Mesothelial cell of epicardium (in vitro differentiated cells): ENCODE measurements at regions not wholly inside any gene's neighbourhood (a gene's known extent, or its start where the extent isn't known, plus 50 kb on each side); places are given as distances from the start of the nearest gene placed in this dataset.

Source experiments
- DNase-seq, 2 experiments: peaks; one replicate each; pipeline ENCODE4 v3.0.0; 2021; ENCODE audit warnings: low spot score in 2 of 2; ENCODE audit not compliant: unreplicated experiment in 2 of 2
- H3K27ac Mint-ChIP-seq: 2 replicates; pipeline ENCODE4 v1.8.0; 2021; ENCODE audit warnings: mixed read lengths
- H3K27me3 Mint-ChIP-seq: 2 replicates; pipeline ENCODE4 v1.8.0; 2021; ENCODE audit warnings: low read depth, mixed read lengths
- H3K36me3 Mint-ChIP-seq: 2 replicates; pipeline ENCODE4 v1.8.0; 2021; ENCODE audit warnings: mixed read lengths
- H3K4me1 Mint-ChIP-seq: 2 replicates; pipeline ENCODE4 v1.8.0; 2021; ENCODE audit warnings: mixed read lengths
- H3K4me3 Mint-ChIP-seq: 2 replicates; pipeline ENCODE4 v1.8.0; 2021; ENCODE audit warnings: mild to moderate bottlenecking, moderate library complexity, mixed read lengths
- H3K9me3 Mint-ChIP-seq: 2 replicates; pipeline ENCODE4 v1.8.0; 2021; ENCODE audit warnings: mixed read lengths
- TF ChIP-seq, protein P1 (sequence below): fragments of 200-600 bp; sonication (generic); IDR thresholded peaks from one replicate; pipeline ENCODE4 v1.5.0; 2021; ENCODE audit warnings: antibody characterized with exemption; ENCODE audit not compliant: unreplicated experiment

DNA sequence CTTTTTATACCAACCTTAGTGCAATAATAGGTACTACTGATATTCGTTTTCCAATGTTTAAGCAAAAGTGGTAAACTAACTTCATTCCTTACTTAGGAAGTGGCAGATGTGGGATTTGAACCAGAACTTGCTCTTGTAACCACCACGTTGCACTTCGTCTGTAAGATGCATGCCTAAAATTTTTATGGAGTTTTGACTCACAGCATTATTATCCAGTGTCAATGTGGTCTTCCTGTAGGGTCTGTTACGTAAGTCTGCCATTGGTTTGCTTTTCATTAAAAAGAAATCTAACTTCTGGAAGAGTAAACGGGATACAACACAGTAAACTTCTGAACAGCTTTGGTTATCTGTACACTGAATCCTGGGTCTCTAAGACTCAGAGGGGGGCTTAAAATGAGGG, 521.0 kb upstream of the WWC1 start:
- no peaks in the 10 kb centered on the region for H3K27me3 Mint-ChIP-seq
- no peaks in the 10 kb centered on the region for H3K4me1 Mint-ChIP-seq
- no peak overlapping the region for H3K4me3 Mint-ChIP-seq
- H3K27ac Mint-ChIP-seq = no peak overlapping the region
- H3K9me3 Mint-ChIP-seq = no peaks in the 10 kb centered on the region
- no peak for DNase-seq
- TF ChIP-seq, protein P1, sequence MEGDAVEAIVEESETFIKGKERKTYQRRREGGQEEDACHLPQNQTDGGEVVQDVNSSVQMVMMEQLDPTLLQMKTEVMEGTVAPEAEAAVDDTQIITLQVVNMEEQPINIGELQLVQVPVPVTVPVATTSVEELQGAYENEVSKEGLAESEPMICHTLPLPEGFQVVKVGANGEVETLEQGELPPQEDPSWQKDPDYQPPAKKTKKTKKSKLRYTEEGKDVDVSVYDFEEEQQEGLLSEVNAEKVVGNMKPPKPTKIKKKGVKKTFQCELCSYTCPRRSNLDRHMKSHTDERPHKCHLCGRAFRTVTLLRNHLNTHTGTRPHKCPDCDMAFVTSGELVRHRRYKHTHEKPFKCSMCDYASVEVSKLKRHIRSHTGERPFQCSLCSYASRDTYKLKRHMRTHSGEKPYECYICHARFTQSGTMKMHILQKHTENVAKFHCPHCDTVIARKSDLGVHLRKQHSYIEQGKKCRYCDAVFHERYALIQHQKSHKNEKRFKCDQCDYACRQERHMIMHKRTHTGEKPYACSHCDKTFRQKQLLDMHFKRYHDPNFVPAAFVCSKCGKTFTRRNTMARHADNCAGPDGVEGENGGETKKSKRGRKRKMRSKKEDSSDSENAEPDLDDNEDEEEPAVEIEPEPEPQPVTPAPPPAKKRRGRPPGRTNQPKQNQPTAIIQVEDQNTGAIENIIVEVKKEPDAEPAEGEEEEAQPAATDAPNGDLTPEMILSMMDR = no peak
- no peaks in the 10 kb centered on the region for H3K36me3 Mint-ChIP-seq

DNA sequence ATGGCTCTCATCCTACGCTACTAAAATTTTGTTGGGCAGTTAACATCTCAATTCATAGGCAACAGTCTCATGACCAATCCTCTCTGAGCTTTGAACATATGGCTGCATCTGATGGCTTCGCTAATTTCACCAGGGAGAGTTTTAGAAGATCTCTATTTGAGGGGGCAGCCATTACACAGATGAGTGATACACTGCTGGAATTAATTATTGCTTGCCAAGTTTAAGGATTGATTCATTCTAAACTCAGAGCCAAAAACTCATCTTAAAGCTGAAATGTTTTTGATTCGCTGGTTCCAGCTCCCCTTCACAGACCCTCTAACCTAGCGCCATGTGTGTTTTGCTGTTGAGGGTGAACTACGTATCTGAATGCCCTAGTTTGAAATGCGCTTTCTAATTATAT, 519.9 kb upstream of the WWC1 start:
- TF ChIP-seq, protein P1 = no peak
- no peak overlapping the region for H3K27ac Mint-ChIP-seq
- H3K27me3 Mint-ChIP-seq = no peaks in the 10 kb centered on the region
- no peaks in the 10 kb centered on the region for H3K36me3 Mint-ChIP-seq
- H3K4me3 Mint-ChIP-seq = no peak overlapping the region
- H3K9me3 Mint-ChIP-seq = no peaks in the 10 kb centered on the region
- no peaks in the 10 kb centered on the region for H3K4me1 Mint-ChIP-seq
- no peak for DNase-seq

DNA sequence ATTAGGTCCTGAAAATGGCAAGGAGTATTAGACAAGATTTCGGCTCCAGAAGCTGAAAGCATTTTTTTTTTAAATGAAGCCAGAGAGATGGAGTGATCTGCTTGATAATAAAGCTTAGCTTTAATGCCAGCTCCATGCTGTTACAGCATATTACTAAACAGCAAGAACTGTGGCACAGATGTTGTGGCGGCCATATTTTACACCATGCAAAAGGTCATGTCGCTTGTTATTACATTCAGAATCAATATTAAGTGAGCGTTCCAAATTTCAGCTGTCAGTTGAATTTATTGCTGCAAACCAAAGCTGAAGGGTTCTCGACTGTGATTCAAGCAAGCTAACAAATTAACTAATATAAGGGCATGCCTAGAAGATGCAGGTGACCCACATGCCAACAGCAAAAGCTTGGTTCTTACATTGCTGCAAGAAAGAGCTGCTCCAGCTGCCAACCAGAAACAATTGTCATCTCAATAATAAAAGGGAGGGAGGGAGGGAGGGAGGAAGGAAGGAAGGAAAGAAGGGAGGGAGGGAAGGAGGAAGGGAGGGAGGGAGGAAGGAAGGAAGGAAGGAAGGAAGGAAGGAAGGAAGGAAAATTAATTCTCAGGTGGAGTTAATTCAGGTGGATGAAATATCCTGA, 517.7 kb upstream of the WWC1 start:
- TF ChIP-seq, protein P1 = no peak
- H3K4me1 Mint-ChIP-seq = no peaks in the 10 kb centered on the region
- DNase-seq = no peak
- H3K27ac Mint-ChIP-seq = no peak overlapping the region
- no peaks in the 10 kb centered on the region for H3K27me3 Mint-ChIP-seq
- no peaks in the 10 kb centered on the region for H3K36me3 Mint-ChIP-seq
- no peak overlapping the region for H3K4me3 Mint-ChIP-seq
- no peaks in the 10 kb centered on the region for H3K9me3 Mint-ChIP-seq

DNA sequence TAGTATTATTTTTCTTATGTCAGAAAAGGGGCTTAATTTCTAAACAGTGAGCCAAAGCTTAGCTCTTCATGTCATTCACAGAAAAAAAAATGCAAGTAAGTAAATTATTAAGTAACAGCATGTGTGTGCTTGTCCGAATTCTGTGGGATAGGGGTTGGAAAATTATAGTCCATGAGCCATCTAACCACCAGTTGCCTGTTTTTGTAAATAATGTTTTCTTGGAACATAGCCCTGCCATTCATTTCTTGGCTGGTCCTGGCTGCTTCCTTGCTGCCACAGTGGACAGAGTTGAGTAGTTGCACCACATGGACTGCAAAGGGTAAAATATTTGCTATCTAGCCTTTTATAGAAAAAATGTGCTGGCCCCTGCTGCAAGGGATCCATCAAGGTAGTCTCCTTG, 513.7 kb upstream of the WWC1 start:
- H3K9me3 Mint-ChIP-seq = no peaks in the 10 kb centered on the region
- TF ChIP-seq, protein P1 = no peak
- DNase-seq = no peak

DNA sequence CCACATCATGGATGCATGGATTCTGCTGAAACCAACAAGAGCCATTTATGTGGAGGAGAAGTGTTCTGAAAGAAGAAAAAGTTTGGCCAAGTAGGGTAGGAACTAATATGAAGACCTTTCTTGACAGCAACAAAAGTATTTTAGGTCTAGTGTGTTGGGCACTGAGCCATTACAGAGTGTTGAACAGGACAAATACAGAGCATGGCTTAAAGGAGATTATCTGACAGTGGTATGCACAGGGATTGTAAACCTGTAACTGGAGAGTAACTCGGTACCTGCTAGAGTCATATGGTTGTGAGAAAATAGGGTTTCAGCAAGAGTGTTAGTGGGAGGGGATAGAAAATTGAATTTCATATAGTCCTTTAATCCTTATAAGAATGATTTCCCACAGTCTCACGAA, 513.2 kb upstream of the WWC1 start:
- Mint-ChIP-seq H3K4me3 (no peak overlapping the region), H3K36me3 (no peaks in the 10 kb centered on the region), H3K27ac (no peak overlapping the region), H3K27me3 (no peaks in the 10 kb centered on the region), H3K4me1 (no peaks in the 10 kb centered on the region), H3K9me3 (no peaks in the 10 kb centered on the region)
- TF ChIP-seq, protein P1 = no peak
- no peak for DNase-seq

More for the DNA sequence above, 513.7 kb upstream of the WWC1 start:
- no peaks in the 10 kb centered on the region for H3K27me3 Mint-ChIP-seq
- no peaks in the 10 kb centered on the region for H3K4me1 Mint-ChIP-seq
- H3K27ac Mint-ChIP-seq = no peak overlapping the region
- H3K36me3 Mint-ChIP-seq = no peaks in the 10 kb centered on the region
- H3K4me3 Mint-ChIP-seq = no peak overlapping the region

DNA sequence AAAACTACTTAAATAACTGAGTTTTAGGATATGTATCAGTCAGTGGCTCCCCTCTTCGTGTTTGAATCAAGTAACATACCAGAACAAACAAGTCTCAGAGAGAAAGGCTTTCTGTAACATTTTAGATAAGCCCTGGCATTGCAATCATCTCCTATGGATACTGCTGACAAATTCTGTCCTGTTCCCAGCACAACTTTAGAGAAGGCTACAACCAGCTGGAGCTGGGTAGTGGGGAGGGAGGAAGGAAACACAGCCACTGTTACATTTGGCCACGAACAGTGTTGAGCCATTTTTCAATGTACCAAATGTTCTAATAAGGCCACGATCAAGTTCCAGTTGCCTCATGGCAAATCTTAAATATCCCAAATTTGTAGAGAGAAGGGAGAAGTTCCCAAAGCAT, 511.8 kb upstream of the WWC1 start:
- TF ChIP-seq, protein P1 = no peak
- Mint-ChIP-seq H3K27me3 (no peaks in the 10 kb centered on the region), H3K36me3 (no peaks in the 10 kb centered on the region), H3K4me3 (no peak overlapping the region), H3K4me1 (peaks cover 1% of the 10 kb centered on the region), H3K27ac (no peak overlapping the region), H3K9me3 (no peaks in the 10 kb centered on the region)
- no peak for DNase-seq
